OCI-LY1 (cell line): ENCODE measurements at regions not wholly inside any gene's neighbourhood (a gene's known extent, or its start where the extent isn't known, plus 50 kb on each side); places are given as distances from the start of the nearest gene placed in this dataset.
"Not testable (repeated sequence)": the region's sequence is repeated elsewhere in the genome, so short reads cannot be mapped to it uniquely, and the experiment has no call there.

Source experiments
- H2AFZ ChIP-seq: fragments of 200-600 bp; sonication (generic), shearing (Covaris generic); 2 replicates; pipeline ENCODE4 v1.6.0; 2014; ENCODE audit warnings: antibody characterized with exemption, mild to moderate bottlenecking, low read length
- H3F3A ChIP-seq: fragments of 200-600 bp; sonication (generic), shearing (Covaris generic); 2 replicates; pipeline ENCODE4 v1.6.0; 2014; ENCODE audit warnings: mild to moderate bottlenecking, antibody characterized with exemption, low read length, moderate library complexity; ENCODE audit not compliant: insufficient read depth
- H3K27ac ChIP-seq: fragments of 200-600 bp; sonication (generic); 2 replicates; pipeline ENCODE4 v1.5.1; 2014; ENCODE audit warnings: low read length, mixed run types, mild to moderate bottlenecking, low read depth; ENCODE audit not compliant: poor library complexity, severe bottlenecking
- H3K27me3 ChIP-seq: fragments of 200-600 bp; sonication (generic); 2 replicates; pipeline ENCODE4 v1.6.0; 2014; ENCODE audit warnings: antibody characterized with exemption, mild to moderate bottlenecking, low read length, moderate library complexity; ENCODE audit not compliant: insufficient read depth
- H3K36me3 ChIP-seq: fragments of 200-600 bp; sonication (generic); 2 replicates; pipeline ENCODE4 v1.6.1; 2014; ENCODE audit warnings: mild to moderate bottlenecking, antibody characterized with exemption, low read length, moderate library complexity, mixed read lengths; ENCODE audit not compliant: insufficient read depth
- H3K4me1 ChIP-seq: fragments of 200-600 bp; sonication (generic); 2 replicates; pipeline ENCODE4 v1.5.1; 2014; ENCODE audit warnings: mild to moderate bottlenecking, low read length, moderate library complexity; ENCODE audit not compliant: insufficient read depth, severe bottlenecking
- H3K4me2 ChIP-seq: fragments of 200-600 bp; sonication (generic), shearing (Covaris generic); 2 replicates; pipeline ENCODE4 v1.6.1; 2014; ENCODE audit warnings: low read length
- H3K4me3 ChIP-seq: fragments of 200-600 bp; sonication (generic); 2 replicates; pipeline ENCODE4 v1.5.1; 2014; ENCODE audit warnings: low read length, low read depth, mild to moderate bottlenecking, mixed read lengths; ENCODE audit not compliant: poor library complexity, severe bottlenecking
- H3K79me2 ChIP-seq: fragments of 200-600 bp; shearing (Covaris generic); 2 replicates; pipeline ENCODE4 v1.6.1; 2016; ENCODE audit warnings: mixed run types, low read length, mixed read lengths; ENCODE audit not compliant: insufficient read depth
- H3K9ac ChIP-seq: fragments of 200-600 bp; sonication (generic), shearing (Covaris generic); 2 replicates; pipeline ENCODE4 v1.6.1; 2014; ENCODE audit warnings: mild to moderate bottlenecking, low read length, mixed read lengths
- H3K9me2 ChIP-seq: fragments of 200-600 bp; sonication (generic), shearing (Covaris generic); 2 replicates; pipeline ENCODE4 v1.6.1; 2014; ENCODE audit warnings: low read depth, mild to moderate bottlenecking, low read length, mixed read lengths
- H3K9me3 ChIP-seq: fragments of 200-600 bp; shearing (Covaris generic); 2 replicates; pipeline ENCODE4 v1.6.1; 2014; ENCODE audit warnings: low read length, mixed read lengths
- H4K20me1 ChIP-seq: fragments of 200-600 bp; sonication (generic), shearing (Covaris generic); 2 replicates; pipeline ENCODE4 v1.6.0; 2016; ENCODE audit warnings: mild to moderate bottlenecking, low read length; ENCODE audit not compliant: insufficient read depth
- CTCF ChIP-seq: fragments of 200-600 bp; sonication (generic), shearing (Covaris generic); IDR thresholded peaks from 2 replicates; pipeline ENCODE4 v1.5.1; 2017; ENCODE audit warnings: mild to moderate bottlenecking, antibody characterized with exemption, low read length, moderate library complexity, mixed read lengths
- EZH2 ChIP-seq: fragments of 200-600 bp; sonication (generic), shearing (Covaris generic); IDR thresholded peaks from 2 replicates; pipeline ENCODE4 v1.8.0; 2017; ENCODE audit warnings: borderline replicate concordance, mixed run types, mild to moderate bottlenecking, antibody characterized with exemption, low read length, moderate library complexity, mixed read lengths

- Histone ChIP-seq H3F3A (no peaks in the 10 kb centered on the region), H3K27ac (no peak overlapping the region), H3K79me2 (no peaks in the 10 kb centered on the region), H3K4me3 (no peak overlapping the region), H3K9me2 (no peaks in the 10 kb centered on the region), H3K4me1 (no peaks in the 10 kb centered on the region), H2AFZ (no peak overlapping the region), H3K4me2 (no peak overlapping the region), H3K9ac (no peak overlapping the region), H3K27me3 (no peaks in the 10 kb centered on the region), H3K36me3 (no peaks in the 10 kb centered on the region), H3K9me3 (no peaks in the 10 kb centered on the region), H4K20me1 (no peaks in the 10 kb centered on the region)
- TF ChIP-seq CTCF (no peak), EZH2 (no peak)
Observed at GRCh38 chr1:220450927-220451326, 77.0 kb upstream of the MARK1 start.

GRCh38 chr1:220448217-220448616 is 79.7 kb upstream of the MARK1 start:
- Histone ChIP-seq H3K9me3 (no peaks in the 10 kb centered on the region), H3F3A (no peaks in the 10 kb centered on the region), H3K36me3 (no peaks in the 10 kb centered on the region), H2AFZ (no peak overlapping the region), H3K4me1 (no peaks in the 10 kb centered on the region), H3K9me2 (no peaks in the 10 kb centered on the region), H4K20me1 (no peaks in the 10 kb centered on the region), H3K4me3 (no peak overlapping the region), H3K27me3 (no peaks in the 10 kb centered on the region), H3K4me2 (no peak overlapping the region), H3K9ac (no peak overlapping the region), H3K27ac (no peak overlapping the region), H3K79me2 (no peaks in the 10 kb centered on the region)
- TF ChIP-seq EZH2: no peak
- TF ChIP-seq CTCF: no peak

GRCh38 chr1:220444586-220444985 is 83.3 kb upstream of the MARK1 start:
- not testable (repeated sequence) for H3K27ac ChIP-seq, H2AFZ ChIP-seq, H3K27me3 ChIP-seq, H3K9ac ChIP-seq, H3K9me3 ChIP-seq, H3K9me2 ChIP-seq, H3K4me1 ChIP-seq, H3K4me3 ChIP-seq, H3K4me2 ChIP-seq, H3K36me3 ChIP-seq, H4K20me1 ChIP-seq, H3F3A ChIP-seq, H3K79me2 ChIP-seq

- Histone ChIP-seq H3K36me3 (no peaks in the 10 kb centered on the region), H3K4me1 (no peaks in the 10 kb centered on the region), H3K4me3 (no peak overlapping the region), H3K9me2 (no peaks in the 10 kb centered on the region), H4K20me1 (no peaks in the 10 kb centered on the region), H3K27ac (no peak overlapping the region), H3K9ac (no peak overlapping the region), H3K4me2 (no peak overlapping the region), H2AFZ (no peak overlapping the region), H3K9me3 (no peaks in the 10 kb centered on the region), H3K27me3 (no peaks in the 10 kb centered on the region), H3K79me2 (no peaks in the 10 kb centered on the region), H3F3A (no peaks in the 10 kb centered on the region)
- no peak for TF ChIP-seq EZH2
- TF ChIP-seq CTCF: no peak
Observed at GRCh38 chr1:220441211-220441610, 86.7 kb upstream of the MARK1 start.
